HepG2 (cell line): ENCODE measurements at regions not wholly inside any gene's neighbourhood (a gene's known extent, or its start where the extent isn't known, plus 50 kb on each side); places are given as distances from the start of the nearest gene placed in this dataset.

ENCODE experiments used
- FOSL2 ChIP-seq: sonication (generic); formaldehyde crosslinking; IDR thresholded peaks from 2 replicates; pipeline ENCODE4 v1.4.0; 2020; ENCODE audit warnings: missing genetic modification reagents
- FOXA1 ChIP-seq, 2 experiments: fragments of 450-650 bp in 1 of 2; sonication (generic) in 1 of 2; formaldehyde crosslinking in 1 of 2; IDR thresholded peaks; 2 replicates each; pipeline versions ENCODE4 v1.4.0 to v1.6.1; 2016 to 2020; ENCODE audit warnings: missing genetic modification reagents in 1 of 2
- NPAS2 ChIP-seq: sonication (generic); formaldehyde crosslinking; IDR thresholded peaks from 2 replicates; pipeline ENCODE4 v1.8.0; 2022; ENCODE audit warnings: mild to moderate bottlenecking, missing genetic modification reagents, borderline replicate concordance
- POLR2AphosphoS5 ChIP-seq: IDR thresholded peaks from 2 replicates; pipeline ENCODE4 v1.6.1; 2012; ENCODE audit warnings: low read depth, low read length
- RNF2 ChIP-seq: fragments of 450-650 bp; conservative IDR thresholded peaks from 2 replicates; pipeline ENCODE4 v1.6.1; 2016; ENCODE audit warnings: low read depth
- TCF12 ChIP-seq, 2 experiments: fragments of 450-650 bp in 1 of 2; sonication (generic) in 1 of 2; formaldehyde crosslinking in 1 of 2; IDR thresholded peaks; 2 replicates each; pipeline versions ENCODE4 v1.6.1 to v1.8.0; 2017 to 2022; ENCODE audit warnings: antibody characterized with exemption in 1 of 2, mild to moderate bottlenecking in 1 of 2, missing genetic modification reagents in 1 of 2, moderate library complexity in 1 of 2
- ZBTB7A ChIP-seq: sonication (generic); formaldehyde crosslinking; IDR thresholded peaks from 2 replicates; pipeline ENCODE4 v1.8.0; 2022; ENCODE audit warnings: mild to moderate bottlenecking, missing genetic modification reagents
- ZNF138 ChIP-seq: sonication (generic); formaldehyde crosslinking; IDR thresholded peaks from 2 replicates; pipeline ENCODE4 v1.5.0; 2020; ENCODE audit warnings: mild to moderate bottlenecking, low read depth, missing genetic modification reagents
- ZNF562 ChIP-seq: sonication (generic); formaldehyde crosslinking; IDR thresholded peaks from 2 replicates; pipeline ENCODE4 v1.8.0; 2022; ENCODE audit warnings: missing genetic modification reagents, borderline replicate concordance
- ZZZ3 ChIP-seq: sonication (generic); formaldehyde crosslinking; IDR thresholded peaks from 2 replicates; pipeline ENCODE4 v1.4.0; 2020; ENCODE audit warnings: missing genetic modification reagents, mild to moderate bottlenecking, borderline replicate concordance
- TF ChIP-seq, protein P1 (sequence below): sonication (generic); formaldehyde crosslinking; IDR thresholded peaks from 2 replicates; pipeline ENCODE4 v1.5.0; 2020; ENCODE audit warnings: mild to moderate bottlenecking, missing genetic modification reagents, moderate library complexity
- TF ChIP-seq, protein P2 (sequence below): sonication (generic); formaldehyde crosslinking; IDR thresholded peaks from 2 replicates; pipeline ENCODE4 v1.8.1; 2022; ENCODE audit warnings: mild to moderate bottlenecking, missing genetic modification reagents

DNA sequence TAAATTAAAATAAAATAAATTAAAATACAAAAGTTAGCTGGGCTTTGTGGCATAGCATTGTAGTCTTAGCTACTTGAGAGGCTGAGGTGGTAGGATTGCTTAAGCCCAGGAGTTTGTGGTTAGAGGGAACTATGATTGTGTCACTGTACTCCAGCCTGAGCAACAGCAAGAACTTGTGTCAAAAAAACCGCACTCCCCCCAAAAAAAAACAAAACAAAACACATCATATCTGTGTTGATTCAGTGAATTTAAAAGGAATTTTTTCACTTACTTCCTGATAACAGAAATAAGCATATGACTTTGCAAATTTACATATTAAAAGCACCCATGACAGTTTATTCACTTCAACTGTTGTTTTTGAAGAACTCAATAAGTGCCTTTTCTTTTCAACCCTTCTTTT is 68.1 kb upstream of the PELI1 start:
- TF ChIP-seq FOSL2 (CRISPR knock-in tag), result no peak
- TF ChIP-seq, protein P1, sequence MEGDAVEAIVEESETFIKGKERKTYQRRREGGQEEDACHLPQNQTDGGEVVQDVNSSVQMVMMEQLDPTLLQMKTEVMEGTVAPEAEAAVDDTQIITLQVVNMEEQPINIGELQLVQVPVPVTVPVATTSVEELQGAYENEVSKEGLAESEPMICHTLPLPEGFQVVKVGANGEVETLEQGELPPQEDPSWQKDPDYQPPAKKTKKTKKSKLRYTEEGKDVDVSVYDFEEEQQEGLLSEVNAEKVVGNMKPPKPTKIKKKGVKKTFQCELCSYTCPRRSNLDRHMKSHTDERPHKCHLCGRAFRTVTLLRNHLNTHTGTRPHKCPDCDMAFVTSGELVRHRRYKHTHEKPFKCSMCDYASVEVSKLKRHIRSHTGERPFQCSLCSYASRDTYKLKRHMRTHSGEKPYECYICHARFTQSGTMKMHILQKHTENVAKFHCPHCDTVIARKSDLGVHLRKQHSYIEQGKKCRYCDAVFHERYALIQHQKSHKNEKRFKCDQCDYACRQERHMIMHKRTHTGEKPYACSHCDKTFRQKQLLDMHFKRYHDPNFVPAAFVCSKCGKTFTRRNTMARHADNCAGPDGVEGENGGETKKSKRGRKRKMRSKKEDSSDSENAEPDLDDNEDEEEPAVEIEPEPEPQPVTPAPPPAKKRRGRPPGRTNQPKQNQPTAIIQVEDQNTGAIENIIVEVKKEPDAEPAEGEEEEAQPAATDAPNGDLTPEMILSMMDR (CRISPR knock-in tag), result no peak
- no peak for TF ChIP-seq POLR2AphosphoS5
- no peak for TF ChIP-seq ZBTB7A (CRISPR knock-in tag)
- TF ChIP-seq RNF2, result no peak
- no peak for TF ChIP-seq ZZZ3 (CRISPR knock-in tag)
- TF ChIP-seq, protein P2, sequence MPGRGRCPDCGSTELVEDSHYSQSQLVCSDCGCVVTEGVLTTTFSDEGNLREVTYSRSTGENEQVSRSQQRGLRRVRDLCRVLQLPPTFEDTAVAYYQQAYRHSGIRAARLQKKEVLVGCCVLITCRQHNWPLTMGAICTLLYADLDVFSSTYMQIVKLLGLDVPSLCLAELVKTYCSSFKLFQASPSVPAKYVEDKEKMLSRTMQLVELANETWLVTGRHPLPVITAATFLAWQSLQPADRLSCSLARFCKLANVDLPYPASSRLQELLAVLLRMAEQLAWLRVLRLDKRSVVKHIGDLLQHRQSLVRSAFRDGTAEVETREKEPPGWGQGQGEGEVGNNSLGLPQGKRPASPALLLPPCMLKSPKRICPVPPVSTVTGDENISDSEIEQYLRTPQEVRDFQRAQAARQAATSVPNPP (CRISPR knock-in tag), result no peak
- no peak for TF ChIP-seq ZNF562 (CRISPR knock-in tag)
- TF ChIP-seq ZNF138 (CRISPR knock-in tag), result no peak
- TF ChIP-seq NPAS2, result no peak
- no peak for TF ChIP-seq TCF12 (IDR thresholded peaks at IDR 0.05)
- TF ChIP-seq TCF12 (CRISPR knock-in tag; IDR thresholded peaks at IDR 0.05), result no peak
- no peak for TF ChIP-seq FOXA1 (IDR thresholded peaks at IDR 0.05)
- no peak for TF ChIP-seq FOXA1 (CRISPR knock-in tag; IDR thresholded peaks at IDR 0.05)
